HG03097 (cell line): ENCODE measurements at regions not wholly inside any gene's neighbourhood (a gene's known extent, or its start where the extent isn't known, plus 50 kb on each side); places are given as distances from the start of the nearest gene placed in this dataset.
A peak's percentile ranks its signal among the peaks of the same experiment; 100 is the strongest.
"Not testable (repeated sequence)": the region's sequence is repeated elsewhere in the genome, so short reads cannot be mapped to it uniquely, and the experiment has no call there.

Experiments
- ATAC-seq: cut with Tn5 transposase; IDR thresholded peaks from one replicate; pipeline ENCODE4 v1.9.1; 2021; ENCODE audit not compliant: unreplicated experiment, low FRiP score

DNA sequence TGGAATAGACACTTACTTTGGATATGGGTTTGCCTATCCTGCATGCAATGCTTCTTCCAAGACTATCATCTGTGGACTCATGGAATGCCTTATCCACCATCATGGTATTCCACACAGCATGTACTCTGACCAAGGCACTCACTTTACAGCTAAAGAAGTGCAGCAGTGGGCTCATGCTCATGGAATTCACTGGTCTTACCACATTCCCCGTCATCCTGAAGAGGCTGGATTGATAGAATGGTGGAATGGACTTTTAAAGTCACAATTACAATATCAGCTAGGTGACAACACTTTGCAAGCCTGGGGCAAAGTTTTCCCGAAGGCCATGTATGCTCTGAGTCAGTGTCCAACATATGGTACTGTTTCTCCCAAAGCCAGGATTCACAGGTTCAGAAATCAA, 199.1 kb downstream of the GJA1 start:
- ATAC-seq: not testable (repeated sequence)

DNA sequence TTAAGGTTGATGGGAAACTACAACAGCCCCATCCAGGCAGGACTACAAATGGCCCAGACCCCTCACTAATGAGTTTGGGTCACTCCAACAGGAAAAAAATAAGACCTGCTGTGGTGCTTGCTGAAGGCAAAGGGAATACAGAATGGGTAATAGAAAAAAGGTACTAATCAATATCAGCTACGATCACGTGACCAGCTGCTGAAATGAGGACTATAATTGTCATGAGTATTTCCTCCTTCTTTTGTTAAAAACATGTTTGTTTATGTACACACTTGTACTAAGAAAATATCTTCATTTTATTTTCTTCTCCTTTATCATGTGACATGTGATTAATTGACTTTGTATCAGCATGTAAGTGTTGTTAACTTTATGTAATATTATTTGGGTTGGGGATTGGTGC, 199.9 kb downstream of the GJA1 start:
- ATAC-seq: no peak

DNA sequence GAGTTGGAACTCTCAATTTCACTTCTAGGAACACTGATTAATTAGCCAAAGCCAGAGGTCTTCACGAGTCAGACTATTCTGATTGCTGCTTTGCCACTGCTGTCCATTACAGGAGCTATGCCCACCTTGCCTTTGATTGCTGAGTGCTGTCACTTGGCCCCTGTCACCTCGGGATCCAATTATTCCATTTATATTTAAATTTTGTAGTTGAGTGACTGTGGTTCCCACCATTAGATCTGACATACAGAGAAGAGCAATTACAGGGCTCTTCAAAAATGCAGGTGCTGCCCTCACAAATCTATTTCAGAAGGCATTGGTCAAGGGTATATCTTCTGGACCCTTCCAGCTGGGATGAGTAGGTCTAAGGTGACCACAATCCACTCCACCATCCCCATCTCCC, 200.8 kb downstream of the GJA1 start:
- not testable (repeated sequence) for ATAC-seq

DNA sequence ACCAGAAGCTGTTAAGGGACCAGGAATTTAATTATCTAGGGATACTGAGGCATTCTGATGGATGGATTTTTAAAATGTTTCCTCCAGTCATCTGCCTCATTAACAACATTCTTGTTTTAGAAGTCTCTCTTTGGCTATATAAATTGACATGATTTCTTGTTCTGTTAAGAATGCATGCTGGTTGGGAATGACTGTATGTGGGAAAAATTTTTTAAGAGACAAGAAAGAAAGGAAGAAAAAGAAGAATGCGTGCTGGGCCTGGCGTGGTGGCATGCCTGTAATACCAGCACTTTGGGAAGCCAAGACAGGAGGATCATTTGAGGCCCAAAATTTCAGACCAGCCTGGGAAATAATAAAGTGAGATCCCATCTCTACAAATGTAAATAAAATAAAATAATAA, 203.6 kb downstream of the GJA1 start:
- ATAC-seq: no peak

DNA sequence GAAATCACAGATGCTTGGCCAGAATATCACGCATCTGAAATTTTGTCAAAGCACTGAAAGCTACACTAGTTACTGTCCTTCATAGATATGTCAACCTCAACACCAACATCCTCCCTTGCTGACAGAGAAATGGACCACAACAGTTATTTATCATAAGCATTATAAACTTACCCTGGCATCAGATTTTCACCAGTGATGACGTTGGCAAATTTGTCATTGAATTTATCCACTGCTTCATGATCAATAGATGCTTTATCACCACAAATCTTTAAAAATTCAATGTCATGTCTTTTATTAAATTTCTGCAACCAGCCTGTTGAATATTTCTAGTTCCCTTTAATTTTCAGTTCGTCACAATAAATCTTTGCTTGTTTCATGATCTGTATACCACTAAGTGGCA, 205.7 kb downstream of the GJA1 start:
- ATAC-seq: no peak

DNA sequence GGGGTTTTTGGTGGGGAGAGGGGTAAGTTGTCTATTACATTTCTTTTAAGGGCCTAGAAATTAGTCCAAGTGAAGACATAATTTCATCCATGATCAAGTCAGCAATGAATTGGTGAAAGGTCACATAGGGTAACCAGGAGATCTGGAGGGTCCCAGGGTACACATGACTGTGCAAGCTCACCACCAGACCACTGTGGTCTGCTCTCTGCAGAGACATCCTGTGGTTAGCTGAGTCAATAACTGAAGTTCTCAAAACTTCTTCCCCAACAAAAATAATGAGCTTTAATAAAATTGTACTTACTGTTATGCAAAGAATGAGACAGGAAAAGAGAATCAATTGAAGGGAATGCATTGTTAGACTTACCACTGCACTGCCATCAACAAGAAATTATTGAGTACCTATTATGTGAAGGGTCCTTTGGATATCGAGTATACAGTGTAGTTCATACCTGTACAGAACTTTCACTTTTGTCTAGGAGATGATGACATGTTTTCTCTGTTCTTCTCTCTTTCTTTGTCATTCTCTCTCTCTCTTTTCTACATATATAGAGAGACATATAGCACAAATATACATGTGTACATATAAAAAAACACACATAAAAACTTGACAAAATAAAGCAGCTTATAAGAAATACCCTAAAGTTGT, 209.8 kb downstream of the GJA1 start:
- peak; percentile 59 for ATAC-seq

DNA sequence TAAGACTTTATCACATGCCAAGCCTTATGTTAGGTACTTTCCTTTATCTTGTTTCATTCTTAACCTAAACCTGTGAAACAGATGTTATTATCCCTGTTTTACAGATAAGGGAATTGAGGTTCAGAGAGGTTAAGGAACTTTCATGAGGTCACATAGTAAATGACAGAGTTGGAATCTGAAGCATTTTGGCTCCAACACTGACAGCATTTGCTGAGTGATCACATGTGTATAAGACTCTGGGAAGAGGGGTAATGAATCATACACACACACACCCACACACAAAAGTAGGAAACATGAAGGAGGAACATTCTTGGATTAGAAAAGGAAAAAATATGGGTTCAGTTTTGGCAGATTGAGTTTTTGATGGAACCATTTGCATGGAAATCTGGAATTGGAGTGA, 212.5 kb downstream of the GJA1 start:
- no peak for ATAC-seq

DNA sequence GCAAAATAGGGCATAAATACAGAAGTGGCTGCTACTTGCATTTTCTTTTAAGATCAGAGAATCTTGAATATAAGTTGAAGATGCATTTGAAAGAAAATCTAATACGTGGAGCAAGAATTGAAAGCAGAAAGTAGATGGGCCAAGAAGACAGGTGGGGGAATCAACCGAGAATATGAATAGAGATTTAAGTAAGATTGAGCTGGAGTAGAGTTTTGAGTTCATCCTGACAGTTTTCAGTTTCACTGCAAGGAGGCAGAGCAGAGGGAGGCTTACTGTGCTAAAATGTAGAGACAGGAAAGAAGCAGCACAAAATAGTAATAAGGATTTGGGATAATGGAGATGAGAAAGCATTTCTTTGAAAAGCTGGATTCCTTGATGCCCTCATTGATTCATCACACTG, 214.5 kb downstream of the GJA1 start:
- no peak for ATAC-seq

DNA sequence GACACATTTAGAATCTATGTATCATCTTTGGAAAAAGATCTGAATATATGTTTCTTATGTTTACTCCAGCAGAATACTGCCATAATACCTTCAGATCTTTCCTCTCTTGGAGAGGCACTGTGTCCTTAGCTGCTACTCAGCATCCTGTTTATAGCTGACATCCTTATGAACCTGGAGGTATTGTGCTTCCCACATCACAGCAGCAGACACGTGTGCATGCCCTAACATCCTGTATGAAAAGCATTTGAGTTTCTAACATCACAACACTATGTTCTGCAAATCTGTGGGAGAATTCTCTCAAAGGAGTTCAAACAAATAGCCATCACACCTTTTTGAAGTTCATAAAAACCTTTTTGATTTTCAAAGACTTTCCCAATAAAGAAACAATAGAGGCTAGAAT, 216.0 kb downstream of the GJA1 start:
- no peak for ATAC-seq

DNA sequence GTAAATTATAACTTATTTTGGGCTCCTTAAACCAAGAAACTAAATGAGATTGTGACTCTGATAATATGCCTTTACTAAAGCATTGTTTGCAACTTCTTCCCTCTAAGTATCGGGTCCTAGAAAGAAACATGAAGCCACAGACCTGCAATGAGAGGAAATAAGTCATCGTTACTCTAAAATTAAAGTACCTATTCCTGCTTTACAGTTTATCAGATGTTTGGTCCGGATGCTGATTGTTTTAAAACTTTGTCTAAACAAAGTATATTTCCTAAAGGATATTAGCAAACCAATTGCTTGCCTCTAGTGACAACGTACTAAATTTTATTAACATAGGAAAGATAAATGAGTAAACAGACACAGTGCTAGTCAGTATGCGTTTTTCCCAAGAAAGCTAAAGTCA, 216.8 kb downstream of the GJA1 start:
- ATAC-seq: no peak

DNA sequence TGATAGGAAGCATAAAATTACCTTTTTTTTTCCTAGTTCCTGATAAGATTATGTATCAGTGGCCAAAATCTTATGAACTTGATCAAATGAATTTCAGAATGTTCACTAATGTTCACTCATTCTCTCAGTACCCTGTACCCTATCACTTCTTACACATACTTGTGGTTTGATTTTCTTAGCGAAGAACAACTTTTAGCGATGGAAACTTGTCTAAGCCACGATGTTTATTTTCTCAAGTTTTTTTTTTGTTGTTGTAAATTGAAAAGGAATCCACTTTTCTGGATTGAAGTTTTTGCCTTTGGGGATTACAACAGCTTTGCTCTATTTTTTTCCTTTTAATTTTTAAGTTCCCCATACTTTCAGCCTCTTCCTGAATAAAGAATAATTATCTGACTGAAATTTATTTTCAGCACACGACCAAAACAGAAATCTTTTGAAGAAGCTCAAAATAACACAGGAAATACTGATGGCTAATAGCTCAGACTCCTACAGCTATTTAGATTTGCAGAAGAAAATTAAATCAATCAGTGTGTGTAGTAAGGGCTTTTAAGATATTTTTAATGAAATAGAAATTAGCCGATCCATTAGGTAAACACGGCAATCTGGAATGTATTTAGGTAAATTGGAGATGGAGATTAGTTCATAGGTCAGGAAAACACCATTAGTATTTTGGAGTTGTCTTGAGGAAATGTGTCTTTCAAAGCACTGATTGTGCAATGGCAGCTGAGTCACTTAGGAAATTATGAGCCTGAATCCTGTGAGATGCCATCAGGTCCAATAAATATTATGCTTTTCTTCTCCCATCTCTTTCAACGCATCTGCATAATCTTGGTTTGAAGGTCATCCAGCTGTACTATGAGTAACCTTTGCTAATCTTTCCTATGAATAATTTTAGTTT, 217.5 kb downstream of the GJA1 start:
- no peak for ATAC-seq

DNA sequence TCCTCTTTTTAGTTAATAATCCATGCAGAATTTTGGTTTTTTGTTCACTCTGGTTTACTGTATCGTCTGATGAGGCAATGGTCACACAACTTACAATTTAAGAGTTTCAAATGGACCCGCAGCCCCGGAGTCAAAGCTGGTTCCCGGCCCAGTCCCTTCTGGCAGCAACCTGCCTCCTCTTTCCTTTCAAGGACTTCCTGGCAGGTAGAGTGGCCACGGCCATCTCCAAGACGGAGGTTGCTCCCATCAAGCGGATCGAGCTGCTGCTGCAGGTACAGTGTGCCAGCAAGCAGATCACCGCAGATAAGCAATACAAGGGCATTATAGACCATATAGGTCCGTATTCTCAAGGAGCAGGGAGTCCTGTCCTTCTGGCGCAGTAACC, 218.2 kb downstream of the GJA1 start:
- ATAC-seq: no peak

DNA sequence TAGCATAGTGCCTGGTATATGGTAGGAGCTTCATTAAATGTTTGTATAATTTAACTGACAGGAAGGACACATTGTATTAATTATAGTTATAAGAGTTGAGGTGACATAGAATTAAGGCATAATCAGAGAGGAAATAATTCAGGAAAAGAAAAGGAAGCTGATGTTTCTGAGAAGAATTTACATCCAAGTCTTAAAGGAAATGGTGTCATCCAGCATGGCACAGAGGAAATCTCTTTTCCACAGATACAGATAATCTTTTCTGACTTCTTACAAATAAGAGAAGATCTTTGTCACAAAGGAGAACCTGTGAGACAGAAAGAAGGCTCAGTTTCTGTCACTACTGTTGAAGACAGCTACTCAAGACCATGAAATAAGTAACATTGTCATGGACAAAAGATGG, 222.5 kb downstream of the GJA1 start:
- ATAC-seq: no peak

DNA sequence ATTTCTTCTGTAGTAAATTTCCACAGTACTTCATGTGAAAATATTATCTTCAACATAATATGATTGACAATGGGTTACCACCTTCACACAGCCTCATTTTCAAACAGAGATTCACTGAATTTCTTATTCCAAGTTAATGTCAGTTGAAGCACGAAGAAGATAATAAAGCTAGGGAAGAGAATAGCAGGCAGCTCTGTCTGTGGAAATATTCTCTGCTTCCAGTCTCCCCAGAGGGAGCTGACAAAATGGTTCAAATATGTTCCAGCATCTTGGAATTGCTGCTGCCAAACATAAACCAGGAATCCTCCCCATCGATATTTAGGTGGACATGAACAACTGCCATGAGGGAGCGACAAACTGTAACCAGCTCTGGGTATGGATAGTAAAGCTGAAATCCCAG, 224.8 kb downstream of the GJA1 start:
- ATAC-seq: no peak

DNA sequence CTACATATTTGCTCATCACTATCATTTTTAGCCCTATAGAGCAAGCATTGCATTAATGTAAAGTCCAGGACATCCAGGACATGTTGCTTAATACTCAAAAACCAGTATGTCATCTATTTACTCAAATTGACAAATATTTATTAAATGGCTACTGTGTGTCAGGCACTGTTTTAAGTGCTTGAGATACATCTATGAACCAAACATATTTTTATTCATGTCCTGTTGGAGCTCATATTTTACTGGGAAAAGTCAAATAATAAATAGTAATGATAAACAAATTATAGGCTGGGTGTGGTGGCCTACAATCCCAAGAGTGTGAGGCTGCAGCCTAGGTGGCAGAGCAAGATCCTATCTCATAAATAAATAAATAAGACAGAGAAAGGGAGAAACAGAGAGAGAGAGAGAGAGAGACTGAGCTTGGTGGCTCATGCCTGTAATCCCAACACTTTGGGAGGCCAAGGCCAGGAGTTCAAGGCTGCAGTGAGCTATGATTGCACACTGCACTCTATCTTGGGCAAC, 227.9 kb downstream of the GJA1 start:
- no peak for ATAC-seq

DNA sequence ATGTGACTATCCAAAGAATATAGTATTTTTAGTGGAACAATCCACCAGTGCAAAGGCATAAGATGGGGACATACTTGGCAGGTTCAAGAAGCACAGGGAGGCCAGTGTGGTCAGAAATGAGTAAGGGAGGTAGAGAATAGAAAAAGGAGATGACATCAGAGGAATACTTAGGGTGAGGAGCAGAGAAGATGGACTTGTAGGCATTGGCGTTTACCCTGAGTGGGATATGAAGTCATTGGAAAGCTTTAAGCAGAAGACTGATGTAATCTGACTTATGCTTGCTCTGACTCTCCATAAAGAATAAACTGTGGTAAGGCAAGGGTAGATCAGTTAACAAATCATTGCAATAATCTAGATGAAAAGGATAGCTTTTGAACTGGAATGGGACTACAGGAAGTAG, 228.7 kb downstream of the GJA1 start:
- no peak for ATAC-seq

DNA sequence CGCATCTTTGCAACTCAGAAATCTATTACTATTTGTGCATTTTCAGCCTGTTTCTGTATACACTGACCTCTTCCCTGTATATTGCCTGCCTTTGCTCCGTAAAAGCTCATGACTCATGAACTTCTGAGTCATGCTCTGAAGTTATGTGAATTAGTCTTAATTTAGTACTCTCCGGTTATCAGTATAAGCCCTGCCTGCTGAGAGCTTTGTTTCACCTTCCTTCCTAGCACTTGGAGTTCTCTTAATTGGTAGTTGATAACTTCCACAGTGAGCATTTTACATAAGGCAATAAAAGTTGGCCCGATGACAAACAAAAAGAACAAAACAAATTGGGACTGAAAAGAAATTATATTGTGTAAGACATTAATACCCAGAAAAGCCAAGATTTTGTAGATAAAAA, 231.4 kb downstream of the GJA1 start:
- ATAC-seq: no peak

DNA sequence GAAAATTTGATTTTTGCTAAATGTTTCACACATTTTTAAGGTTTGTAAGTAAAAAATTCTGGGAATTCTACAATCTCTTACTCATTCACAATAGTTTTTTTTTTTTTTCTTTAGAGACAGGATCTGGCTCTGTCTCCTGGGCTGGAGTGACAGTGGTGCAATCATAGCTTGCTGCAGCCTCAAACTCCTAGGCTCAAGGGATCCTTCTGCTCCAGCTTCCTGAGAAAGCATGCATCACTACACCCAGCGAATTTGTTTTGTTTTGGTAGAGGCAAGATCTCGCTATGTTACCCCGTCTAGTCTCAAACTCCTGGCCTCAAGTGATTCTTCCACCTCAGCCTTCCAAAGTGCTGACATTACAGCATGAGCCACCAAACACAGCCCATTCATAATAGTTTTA, 232.8 kb downstream of the GJA1 start:
- ATAC-seq: no peak

DNA sequence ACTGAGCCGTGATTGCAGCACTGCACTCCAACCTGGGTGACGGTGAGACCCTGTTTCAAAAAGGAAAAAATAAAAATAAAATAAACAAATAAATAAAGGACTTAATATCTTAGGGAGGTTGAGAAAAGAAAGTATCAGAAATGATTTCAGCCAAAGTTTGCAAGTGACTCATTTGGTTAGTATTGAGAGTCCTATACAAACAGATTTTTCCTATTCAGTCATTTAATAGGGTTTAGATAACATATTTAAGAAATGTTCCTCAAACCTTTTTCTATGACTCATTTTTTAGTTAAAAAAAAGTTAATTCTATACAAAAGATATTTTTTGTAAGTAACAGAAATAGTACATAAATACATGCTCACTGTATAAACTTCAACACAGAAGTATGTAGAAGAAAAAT, 235.1 kb downstream of the GJA1 start:
- no peak for ATAC-seq

DNA sequence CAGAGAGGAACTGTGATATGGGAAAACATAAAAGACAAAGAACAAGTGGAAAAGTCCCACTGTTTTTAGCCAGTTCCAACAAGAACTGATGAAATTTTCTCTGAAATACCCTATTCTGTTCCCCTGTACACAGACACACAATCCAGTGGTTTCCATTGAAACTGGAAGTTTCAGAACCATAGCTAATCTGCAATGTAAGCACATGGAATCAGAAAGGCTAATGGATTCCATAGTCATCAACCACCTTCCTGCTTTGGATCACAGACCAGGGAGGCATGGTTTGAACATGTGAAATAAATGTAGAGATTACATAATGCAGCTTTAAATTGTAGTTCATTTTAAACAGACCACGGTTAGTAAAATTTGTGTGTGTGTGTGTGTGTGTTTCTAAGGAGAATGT, 242.1 kb downstream of the GJA1 start:
- no peak for ATAC-seq

DNA sequence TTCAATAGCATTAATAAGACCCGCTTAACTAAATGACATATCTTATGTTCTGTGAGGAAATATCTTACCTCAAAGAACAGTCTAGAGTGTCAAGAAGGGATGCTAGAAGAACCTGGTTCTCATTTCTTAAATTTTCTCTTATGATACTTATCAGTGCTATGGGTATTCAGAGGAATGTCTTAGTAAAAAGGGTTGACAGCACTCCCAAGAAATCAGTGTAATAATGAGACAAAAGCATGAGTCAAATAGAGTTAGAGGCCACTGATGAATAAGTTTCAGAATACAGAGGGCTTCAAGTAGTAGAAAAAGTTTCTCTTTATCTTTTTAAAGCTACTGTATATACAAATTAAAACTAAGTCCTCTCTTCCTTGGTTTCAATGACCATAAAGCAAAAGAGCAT, 242.8 kb downstream of the GJA1 start:
- no peak for ATAC-seq

DNA sequence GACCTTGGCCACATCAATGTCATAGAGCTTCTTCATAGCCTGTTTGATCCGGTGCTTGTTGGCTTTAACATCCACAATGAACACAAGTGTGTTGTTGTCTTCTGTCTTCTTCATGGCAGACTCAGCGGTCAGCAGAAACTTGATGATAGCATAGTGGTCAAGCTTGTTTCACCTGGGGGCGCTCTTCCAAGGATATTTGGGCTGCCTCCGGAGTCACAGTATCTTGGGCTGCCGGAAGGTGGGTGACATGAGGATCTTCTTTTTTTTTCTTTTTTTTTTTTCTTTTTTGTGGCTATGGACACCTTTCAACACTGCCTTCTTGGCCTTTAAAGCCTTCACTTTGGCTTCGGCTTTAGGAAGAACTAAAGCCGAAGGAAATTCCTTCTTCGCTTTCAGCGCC, 244.6 kb downstream of the GJA1 start:
- no peak for ATAC-seq
